G401 (cell line): ENCODE measurements at regions not wholly inside any gene's neighbourhood (a gene's known extent, or its start where the extent isn't known, plus 50 kb on each side); places are given as distances from the start of the nearest gene placed in this dataset.
"Not testable (repeated sequence)": the region's sequence is repeated elsewhere in the genome, so short reads cannot be mapped to it uniquely, and the experiment has no call there.

Experiments used
- DNase-seq: peaks from one replicate; pipeline ENCODE4 v3.0.0-alpha.2; 2015; ENCODE audit warnings: low spot score
- in situ Hi-C: cut with HindIII; loops from 2 replicates; pipeline ENCODE4 v1.10.0; 2016; ENCODE audit warnings: low sequenced_read_pairs, mixed read lengths

GRCh38 chr17:52883907-52884491 is 725.5 kb upstream of the CA10 start:
- DNase-seq, in situ Hi-C loops: not testable (repeated sequence)

GRCh38 chr17:52846767-52847166 is 688.3 kb upstream of the CA10 start:
- DNase-seq, in situ Hi-C loops: not testable (repeated sequence)

GRCh38 chr17:52841971-52842370 is 683.5 kb upstream of the CA10 start:
- in situ Hi-C loops: no loop called here
- DNase-seq: no peak

GRCh38 chr17:52837492-52837891 is 679.0 kb upstream of the CA10 start:
- DNase-seq: no peak
- in situ Hi-C loops: no loop called here

- no peak for DNase-seq
- in situ Hi-C loops: no loop called here
Measured at GRCh38 chr17:52831536-52831935, 673.0 kb upstream of the CA10 start.

GRCh38 chr17:52828621-52829020 is 670.1 kb upstream of the CA10 start:
- in situ Hi-C loops: no loop called here
- no peak for DNase-seq

- in situ Hi-C loops: no loop called here
- no peak for DNase-seq
Measured at GRCh38 chr17:52827526-52827925, 669.0 kb upstream of the CA10 start.

GRCh38 chr17:52824542-52824941 is 666.0 kb upstream of the CA10 start:
- in situ Hi-C loops: no loop called here

GRCh38 chr17:52823155-52823554 is 664.6 kb upstream of the CA10 start:
- in situ Hi-C loops: no loop called here
- no peak for DNase-seq

More at GRCh38 chr17:52824542-52824941, 666.0 kb upstream of the CA10 start:
- DNase-seq: no peak

GRCh38 chr17:52790359-52790955 is 631.9 kb upstream of the CA10 start:
- in situ Hi-C loops: no loop called here
- DNase-seq: no peak

- DNase-seq: no peak
- in situ Hi-C loops: no loop called here
Measured at GRCh38 chr17:52789829-52790228, 631.3 kb upstream of the CA10 start.

- no peak for DNase-seq
- in situ Hi-C loops: no loop called here
Measured at GRCh38 chr17:52776234-52776633, 617.7 kb upstream of the CA10 start.

- in situ Hi-C loops: no loop called here
- DNase-seq: no peak
Measured at GRCh38 chr17:52762794-52763167, 604.3 kb upstream of the CA10 start.

- no peak for DNase-seq
- in situ Hi-C loops: no loop called here
Measured at GRCh38 chr17:52762147-52762793, 603.8 kb upstream of the CA10 start.

GRCh38 chr17:52759864-52760263 is 601.4 kb upstream of the CA10 start:
- in situ Hi-C loops: no loop called here
- DNase-seq: no peak

GRCh38 chr17:52758481-52758880 is 600.0 kb upstream of the CA10 start:
- DNase-seq: no peak
- in situ Hi-C loops: no loop called here

- DNase-seq: no peak
- in situ Hi-C loops: no loop called here
Measured at GRCh38 chr17:52756746-52757145, 598.2 kb upstream of the CA10 start.

GRCh38 chr17:52754838-52755237 is 596.3 kb upstream of the CA10 start:
- DNase-seq: no peak
- in situ Hi-C loops: no loop called here

GRCh38 chr17:52751051-52751450 is 592.5 kb upstream of the CA10 start:
- in situ Hi-C loops: no loop called here
- no peak for DNase-seq

- in situ Hi-C loops: no loop called here
Measured at GRCh38 chr17:52744179-52744578, 585.7 kb upstream of the CA10 start.

GRCh38 chr17:52740006-52740405 is 581.5 kb upstream of the CA10 start:
- in situ Hi-C loops: no loop called here
- no peak for DNase-seq

More at GRCh38 chr17:52744179-52744578, 585.7 kb upstream of the CA10 start:
- no peak for DNase-seq
